Cardiac fibroblast (primary cell): ENCODE measurements at regions not wholly inside any gene's neighbourhood (a gene's known extent, or its start where the extent isn't known, plus 50 kb on each side); places are given as distances from the start of the nearest gene placed in this dataset.

Experiments
- DNase-seq, 2 donors: peaks; one replicate each; pipeline versions ENCODE4 v3.0.0 to v3.0.0-alpha.2; 2010; ENCODE audit warnings: low read depth in 2 of 2
- H3K4me3 ChIP-seq, 2 donors: replicated peaks in 1 of 2; 1 replicate in 1 of 2; 2 replicates in 1 of 2; pipeline ENCODE4 v1.5.1; 2011; ENCODE audit warnings: low read depth in 2 of 2, low read length in 2 of 2, mild to moderate bottlenecking in 2 of 2, moderate library complexity in 1 of 2
- CTCF ChIP-seq: IDR thresholded peaks from one replicate; pipeline ENCODE4 v1.5.1; 2011; ENCODE audit warnings: low read depth, mild to moderate bottlenecking, low read length, inconsistent platforms

DNA sequence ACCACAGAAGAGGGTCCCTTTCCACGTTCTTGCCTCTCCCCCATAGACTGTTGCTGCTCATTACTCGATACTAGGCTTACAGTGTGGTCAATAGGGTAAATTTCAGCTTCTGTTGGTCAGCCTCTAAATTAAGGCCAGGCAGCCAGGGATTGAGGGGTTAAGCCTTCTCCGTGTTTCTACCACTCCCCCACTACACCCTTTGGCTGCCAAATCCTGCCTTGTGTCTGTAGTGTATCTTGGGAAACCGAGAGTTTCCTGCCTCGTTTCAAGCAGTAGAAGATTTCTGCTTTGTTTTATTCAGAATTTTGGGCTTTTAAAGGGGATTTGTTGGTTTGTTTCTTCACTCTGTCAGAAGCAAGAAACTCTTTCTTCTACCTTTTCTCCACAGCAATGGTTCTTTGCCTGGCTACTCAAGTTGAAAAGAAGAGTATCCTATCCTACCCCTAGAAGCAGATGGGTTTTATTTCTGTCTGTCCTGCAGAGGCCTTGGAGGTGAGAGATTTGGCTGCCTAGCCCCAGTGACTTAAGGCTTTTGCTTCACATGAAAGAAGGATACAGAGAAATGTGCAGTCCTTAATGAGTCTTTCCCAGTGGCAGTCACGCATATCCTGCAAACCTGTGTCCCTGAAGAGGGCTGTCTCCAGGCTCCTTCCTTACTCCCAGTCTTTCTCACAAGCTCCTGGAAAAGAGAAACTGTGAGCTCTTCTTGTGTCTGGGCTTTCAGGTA is 261.5 kb upstream of the TANK start:
- H3K4me3 ChIP-seq: no peak overlapping the region
- no peak for TF ChIP-seq CTCF

GRCh38 chr2:160901613-160902012 is 258.6 kb upstream of the TANK start:
- TF ChIP-seq CTCF: no peak
- no peak for DNase-seq
- no peak overlapping the region for H3K4me3 ChIP-seq

More for the DNA sequence above, 261.5 kb upstream of the TANK start:
- DNase-seq: no peak

DNA sequence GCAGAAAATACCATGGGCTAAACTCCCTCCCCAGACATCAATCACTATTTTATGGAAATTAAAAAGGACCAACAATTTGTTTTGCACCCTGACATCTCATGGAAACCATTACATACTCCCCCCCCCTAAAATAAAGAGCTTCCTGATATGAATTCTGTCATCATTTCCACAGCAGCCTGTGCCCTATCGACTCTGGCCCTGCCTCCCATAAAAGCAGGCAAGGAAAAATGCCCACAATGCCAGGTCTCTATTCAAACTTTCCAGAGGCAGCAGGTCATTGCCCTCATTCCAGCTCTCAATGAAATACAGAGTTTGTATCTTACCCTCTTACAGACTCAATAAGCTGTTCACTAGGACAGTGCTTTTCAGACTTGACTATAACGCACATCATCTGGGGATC is 254.4 kb upstream of the TANK start:
- no peak for TF ChIP-seq CTCF
- no peak overlapping the region for H3K4me3 ChIP-seq

GRCh38 chr2:160906878-160907277 is 253.3 kb upstream of the TANK start:
- no peak overlapping the region for H3K4me3 ChIP-seq
- no peak for TF ChIP-seq CTCF
- no peak for DNase-seq

More for the DNA sequence above, 254.4 kb upstream of the TANK start:
- no peak for DNase-seq

- DNase-seq: no peak
- no peak for TF ChIP-seq CTCF
Measured at GRCh38 chr2:160907738-160908137, 252.5 kb upstream of the TANK start.

GRCh38 chr2:160908157-160908556 is 252.1 kb upstream of the TANK start:
- no peak overlapping the region for H3K4me3 ChIP-seq
- DNase-seq: no peak
- no peak for TF ChIP-seq CTCF

More at GRCh38 chr2:160907738-160908137, 252.5 kb upstream of the TANK start:
- no peak overlapping the region for H3K4me3 ChIP-seq
